ENCODE measurements at regions not wholly inside any gene's neighbourhood (a gene's known extent, or its start where the extent isn't known, plus 50 kb on each side); places are given as distances from the start of the nearest gene placed in this dataset.

DNA sequence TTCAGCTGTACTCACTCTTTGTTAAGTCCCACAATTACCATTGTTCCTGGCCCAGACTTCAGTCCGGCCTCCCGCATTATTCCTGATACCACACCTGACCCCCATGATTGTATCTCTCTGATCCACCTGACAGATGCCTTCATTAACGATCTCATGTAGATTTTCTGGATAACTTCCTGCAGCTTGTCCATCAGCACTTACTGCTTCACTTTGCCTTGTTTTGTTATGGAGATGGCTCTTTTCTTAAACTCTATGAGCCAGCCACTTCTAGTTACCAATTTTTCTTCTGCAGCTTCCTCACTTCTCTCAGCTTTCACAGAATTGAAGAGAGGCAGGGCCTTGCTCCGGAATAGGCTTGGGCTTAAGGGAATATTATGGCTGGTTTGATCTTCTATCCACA lies 1044.2 kb downstream of the PLOD2 start:
- TF ChIP-seq YY1 (IDR thresholded peaks at IDR 0.05; ENCODE audit: insufficient read depth, insufficient read length) = no peak
- TF ChIP-seq ZNF274 (IDR thresholded peaks at IDR 0.05; ENCODE audit: low read depth, low read length) = no peak
- TF ChIP-seq SUZ12 (IDR thresholded peaks at IDR 0.05; ENCODE audit: extremely low read depth, insufficient read depth, insufficient read length) = no peak

Measured in NT2/D1 (cell line).